HG02623 (cell line): ENCODE measurements at regions not wholly inside any gene's neighbourhood (a gene's known extent, or its start where the extent isn't known, plus 50 kb on each side); places are given as distances from the start of the nearest gene placed in this dataset.
A peak's percentile ranks its signal among the peaks of the same experiment; 100 is the strongest.
"Not testable (repeated sequence)": the region's sequence is repeated elsewhere in the genome, so short reads cannot be mapped to it uniquely, and the experiment has no call there.

ENCODE experiments used
- ATAC-seq: cut with Tn5 transposase; IDR thresholded peaks from one replicate; pipeline ENCODE4 v1.9.1; 2021; ENCODE audit warnings: moderate library complexity; ENCODE audit not compliant: unreplicated experiment

DNA sequence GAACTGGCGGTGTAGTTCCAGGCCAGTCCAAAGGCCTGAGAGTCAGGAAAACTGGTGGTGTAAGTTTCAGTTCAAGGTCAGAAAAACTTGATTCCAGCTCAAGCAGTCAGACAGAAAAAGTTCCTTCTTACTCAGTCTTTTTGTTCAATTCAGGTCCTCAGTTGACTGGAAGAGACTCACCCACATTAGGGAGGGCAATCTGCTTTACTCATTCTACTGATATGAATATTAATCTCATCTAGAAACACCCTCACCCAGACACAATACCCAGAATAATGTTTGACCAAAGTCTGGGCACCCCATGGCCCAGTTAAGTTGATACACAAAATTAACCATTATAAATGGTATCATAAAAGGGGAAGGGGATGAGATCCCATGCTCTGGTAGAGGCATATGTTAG, 50.1 kb upstream of the LTA4H start:
- ATAC-seq = no peak

GRCh38 chr12:96086190-96086589, 50.8 kb upstream of the LTA4H start:
- not testable (repeated sequence) for ATAC-seq

DNA sequence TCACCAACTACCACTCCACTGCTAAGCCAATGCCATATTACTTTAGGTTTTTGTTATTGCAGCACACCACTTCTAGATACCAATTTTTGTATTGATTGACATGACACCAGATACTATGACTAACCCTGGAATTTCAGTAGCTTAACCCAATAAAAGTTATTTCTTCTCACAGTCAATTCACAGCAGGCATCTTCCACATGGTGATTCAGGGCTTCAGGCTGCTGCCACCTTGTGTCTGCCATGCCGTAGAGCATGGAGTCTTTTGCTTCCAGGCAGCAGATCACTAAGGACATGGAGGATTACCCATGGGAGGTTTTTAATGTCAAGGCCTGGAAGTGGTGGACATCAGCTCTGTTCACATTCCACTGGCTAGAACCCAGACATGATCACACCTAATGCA, 56.4 kb upstream of the LTA4H start:
- ATAC-seq = no peak

DNA sequence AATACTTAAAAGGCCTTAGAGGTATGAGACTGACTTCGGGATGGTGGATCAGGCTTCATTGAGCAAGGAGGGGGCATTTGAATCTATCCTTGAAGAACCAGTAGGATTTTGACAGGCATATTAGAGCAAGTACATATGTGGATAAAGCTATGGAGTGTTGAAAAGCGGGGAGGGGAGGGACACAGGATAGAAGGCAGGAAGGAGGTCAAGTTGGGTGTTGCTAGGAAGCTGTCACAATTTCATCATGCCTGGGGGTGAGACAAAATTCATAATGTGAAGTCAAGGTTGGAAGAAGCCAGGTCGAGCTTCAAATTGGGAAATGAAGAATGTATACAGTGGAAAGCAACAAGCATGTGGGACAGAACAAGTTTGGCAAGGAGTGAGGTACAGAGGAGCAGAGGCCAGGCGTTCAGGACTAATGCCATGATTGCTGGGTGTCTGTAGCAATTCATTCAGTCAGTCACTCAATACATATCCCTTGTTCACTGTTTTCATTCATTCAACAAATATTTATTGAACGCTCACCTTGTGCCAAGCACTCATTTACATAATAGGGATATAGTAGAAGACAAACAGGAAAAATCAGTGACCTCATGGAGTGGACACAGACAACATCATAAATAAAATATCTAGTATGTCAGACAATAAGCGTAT, 58.3 kb upstream of the LTA4H start:
- no peak for ATAC-seq

DNA sequence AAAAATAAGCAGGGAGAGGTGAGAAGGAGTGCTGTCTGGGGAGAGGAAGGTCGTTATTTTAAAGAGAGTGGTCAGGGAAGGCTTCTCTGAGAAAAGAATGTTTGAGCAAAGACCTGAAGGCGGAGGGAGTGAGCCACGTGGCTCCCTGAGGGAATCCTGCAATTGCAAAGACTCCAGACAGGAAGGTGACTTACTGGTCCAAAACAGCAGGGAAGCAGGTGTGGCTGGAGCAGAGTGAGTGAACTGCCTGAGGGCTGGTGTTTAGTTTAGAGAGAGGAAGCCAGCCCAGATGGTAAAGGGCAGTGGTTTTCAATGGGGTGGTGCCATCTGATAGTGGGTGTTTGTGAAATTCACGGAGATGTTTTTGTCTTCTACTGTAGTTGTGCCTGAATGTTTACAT, 58.8 kb upstream of the LTA4H start:
- ATAC-seq = no peak

DNA sequence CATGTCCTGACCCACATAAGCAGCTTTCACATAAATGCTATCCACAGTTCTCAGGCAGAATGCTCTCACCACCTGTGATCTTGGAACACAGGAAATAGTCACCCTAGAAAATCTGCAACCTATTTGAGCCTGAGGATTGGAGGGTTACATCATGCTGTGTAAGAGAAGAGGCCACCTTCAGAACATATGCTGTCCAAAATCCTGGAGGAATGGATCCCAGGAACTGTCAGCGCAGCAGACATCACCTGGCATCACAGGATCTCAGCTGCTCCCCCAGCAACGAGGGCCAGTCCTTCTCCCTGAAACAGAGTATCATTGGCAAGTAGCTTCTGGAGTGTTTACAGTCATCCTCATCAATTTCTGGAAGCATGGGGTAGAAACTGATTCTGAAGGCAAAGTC, 63.2 kb upstream of the LTA4H start:
- no peak for ATAC-seq

DNA sequence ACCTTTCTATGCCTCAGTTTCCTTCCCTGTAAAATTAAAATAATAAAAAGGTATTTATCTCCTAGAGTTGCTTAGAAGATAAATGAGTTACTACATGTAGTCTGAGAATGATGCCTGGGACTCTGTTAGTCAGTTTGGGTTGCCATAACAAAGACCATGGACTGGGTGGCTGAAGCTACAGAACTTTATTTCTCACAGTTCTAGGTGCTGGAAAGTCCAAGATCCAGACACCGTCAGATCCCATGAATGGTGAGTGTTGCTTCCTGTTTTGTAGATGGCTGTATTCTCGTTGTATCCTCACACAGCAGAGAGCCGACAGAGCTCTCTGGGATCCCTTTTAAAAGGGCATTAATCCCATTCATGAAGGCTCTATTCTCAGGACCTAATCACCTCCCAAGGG, 64.0 kb upstream of the LTA4H start:
- ATAC-seq = no peak

GRCh38 chr12:96099986-96100385, 64.6 kb upstream of the LTA4H start:
- ATAC-seq = no peak

- ATAC-seq = no peak
Measured at GRCh38 chr12:96101806-96102205, 66.4 kb upstream of the LTA4H start.

GRCh38 chr12:96103067-96103644, 67.8 kb upstream of the LTA4H start:
- no peak for ATAC-seq

- ATAC-seq = no peak
Measured at GRCh38 chr12:96104566-96104965, 69.2 kb upstream of the LTA4H start.

GRCh38 chr12:96106137-96106536, 70.8 kb upstream of the LTA4H start:
- no peak for ATAC-seq

DNA sequence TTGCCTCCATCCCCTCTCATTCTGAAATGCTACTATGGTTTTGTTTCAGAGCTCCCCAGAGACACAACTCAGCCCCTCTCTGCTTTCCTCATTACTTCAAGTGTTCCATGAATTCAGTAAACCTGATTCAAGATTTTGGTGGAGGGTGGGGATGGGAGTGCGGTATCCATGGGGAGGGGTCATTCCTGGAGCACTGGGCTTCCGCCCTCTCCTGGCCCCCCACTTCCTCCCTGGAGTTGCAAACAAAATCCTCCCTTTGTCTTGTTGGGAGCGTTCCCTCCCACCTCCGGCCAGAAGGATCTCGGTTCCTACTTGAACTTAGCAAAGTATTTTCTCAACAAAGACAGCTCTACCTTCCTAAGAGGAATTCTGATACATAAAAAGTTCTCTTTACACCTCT, 71.8 kb upstream of the LTA4H start:
- no peak for ATAC-seq

GRCh38 chr12:96108321-96108720, 72.9 kb upstream of the LTA4H start:
- ATAC-seq = no peak

- ATAC-seq = not testable (repeated sequence)
Measured at GRCh38 chr12:96108941-96109340, 73.6 kb upstream of the LTA4H start.

GRCh38 chr12:96112733-96113132, 77.3 kb upstream of the LTA4H start:
- no peak for ATAC-seq

DNA sequence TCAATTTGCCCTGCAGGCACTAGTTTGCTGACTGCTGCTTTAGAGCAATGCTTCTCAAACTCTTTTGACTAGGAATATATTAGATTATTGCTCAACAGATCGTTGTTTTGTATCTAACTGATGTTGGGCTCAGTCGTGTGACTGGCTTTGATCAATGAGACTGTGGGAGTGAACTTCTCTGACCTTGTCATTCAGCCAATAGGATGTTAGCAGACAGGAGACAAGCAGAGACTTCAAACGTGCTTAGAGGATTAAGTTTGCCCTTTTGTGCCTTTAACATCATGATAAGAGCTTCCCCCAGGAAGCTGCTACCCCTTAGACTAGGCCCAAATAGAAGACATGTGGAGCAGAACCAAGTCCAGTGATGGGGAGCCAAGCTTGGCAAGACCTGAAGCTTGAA, 76.7 kb upstream of the ELK3 start:
- ATAC-seq = no peak

DNA sequence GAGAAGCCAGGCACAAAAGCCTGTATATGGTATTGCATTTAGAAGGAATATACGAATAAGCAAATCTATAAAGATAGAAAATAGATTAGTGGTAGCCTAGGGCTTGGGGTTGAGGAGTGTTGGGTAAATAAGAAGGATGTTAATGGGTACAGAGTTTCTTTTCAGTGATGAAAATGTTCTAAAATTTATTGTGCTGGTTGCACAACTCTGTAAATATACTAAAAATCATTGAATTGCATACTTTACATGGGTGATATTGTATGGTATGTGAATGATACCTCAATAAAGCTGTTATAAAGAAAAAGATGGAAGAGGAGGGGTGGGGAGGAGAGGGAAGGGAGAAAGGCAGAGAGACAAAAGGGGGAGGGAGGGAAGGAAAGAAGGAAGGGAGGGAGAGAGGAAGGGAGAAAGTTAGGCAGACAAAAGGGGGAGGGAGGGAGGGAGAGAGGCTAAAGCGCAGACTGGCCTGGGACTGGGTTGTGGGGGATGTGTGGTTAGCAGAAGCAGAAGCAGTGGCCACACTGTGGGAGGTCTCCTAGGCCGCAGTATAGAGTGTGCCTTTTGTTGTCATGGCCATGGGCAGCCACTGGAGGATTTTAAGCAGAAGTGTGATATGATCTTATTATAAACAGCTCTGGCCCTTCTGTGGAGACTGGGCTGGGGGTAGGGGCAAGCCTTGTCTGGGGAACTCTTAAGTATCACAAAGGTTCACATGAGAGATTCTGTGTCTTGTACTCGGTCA, 73.6 kb upstream of the ELK3 start:
- peak; percentile 51 for ATAC-seq

- ATAC-seq = peak; percentile 70
Measured at GRCh38 chr12:96121271-96121711, 72.9 kb upstream of the ELK3 start.

DNA sequence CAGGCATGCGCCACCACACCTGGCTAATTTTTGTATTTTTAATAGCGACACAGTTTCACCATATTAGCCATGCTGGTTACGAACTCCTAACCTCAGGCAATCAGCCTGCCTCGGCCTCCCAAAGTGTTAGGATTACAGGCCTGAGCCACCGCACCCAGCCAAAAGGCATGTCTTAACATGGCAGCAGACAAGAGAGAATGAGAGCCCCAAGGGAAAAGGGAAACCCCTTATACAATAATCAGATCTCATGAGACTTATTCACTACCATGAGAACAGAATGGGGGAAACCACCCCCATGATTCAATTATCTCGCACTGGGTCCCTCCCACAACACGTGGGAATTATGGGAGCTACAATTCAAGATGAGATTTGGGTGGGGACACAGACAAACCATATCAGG, 65.9 kb upstream of the ELK3 start:
- not testable (repeated sequence) for ATAC-seq

DNA sequence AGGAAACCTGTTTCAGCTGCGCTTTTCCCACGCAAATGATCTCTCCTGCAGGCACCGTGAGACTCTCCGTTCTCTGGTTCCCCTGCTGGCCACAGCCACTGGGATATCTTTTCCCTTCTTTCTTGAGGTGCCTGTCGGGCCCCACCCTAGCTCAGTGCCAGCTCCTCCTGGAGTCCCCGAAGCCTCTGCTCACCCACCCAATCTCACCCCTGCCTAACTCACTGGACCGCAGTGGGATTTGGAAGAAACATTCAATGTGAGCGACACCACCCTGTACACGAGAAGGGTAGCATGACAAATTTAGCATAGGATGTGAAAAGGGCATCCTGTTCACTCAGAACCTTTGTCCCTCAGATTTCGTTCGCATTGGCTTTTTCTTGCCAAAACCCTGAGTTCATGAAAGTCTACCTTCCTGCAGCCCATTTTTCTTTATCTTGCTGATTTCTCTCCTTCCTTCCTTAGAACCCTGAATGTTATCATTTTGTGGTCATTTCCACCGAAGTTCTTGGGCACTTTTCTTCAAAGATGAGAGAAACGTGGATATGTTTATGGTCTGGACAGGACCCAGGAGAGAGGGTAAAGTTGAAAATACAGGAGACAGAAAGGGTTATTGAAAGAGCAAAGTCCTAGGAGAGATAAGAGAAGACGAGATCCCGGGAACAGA, 63.6 kb upstream of the ELK3 start:
- no peak for ATAC-seq
